Bronchial epithelial cell (primary cell): ENCODE measurements at regions not wholly inside any gene's neighbourhood (a gene's known extent, or its start where the extent isn't known, plus 50 kb on each side); places are given as distances from the start of the nearest gene placed in this dataset.

ENCODE experiments used
- DNase-seq: peaks from one replicate; pipeline ENCODE4 v3.0.0-alpha.2; 2010; ENCODE audit warnings: low read depth
- FAIRE-seq: peaks from 2 replicates; lab custom pipeline; 2011; peaks lifted over from hg19 to GRCh38; lab: Jason Lieb, UNC
- H3K27me3 ChIP-seq: 2 replicates; pipeline ENCODE4 v1.5.1; 2011; ENCODE audit warnings: low read length; ENCODE audit not compliant: control insufficient read depth, insufficient read depth
- H3K36me3 ChIP-seq: 2 replicates; pipeline ENCODE4 v1.5.1; 2011; ENCODE audit warnings: low read length; ENCODE audit not compliant: control insufficient read depth, insufficient read depth
- H3K4me3 ChIP-seq: 2 replicates; pipeline ENCODE4 v1.5.1; 2011; ENCODE audit warnings: mild to moderate bottlenecking, low read depth, low read length, control low read depth
- TF ChIP-seq, protein P1 (sequence below): IDR thresholded peaks from 2 replicates; pipeline ENCODE4 v1.5.1; 2011; ENCODE audit warnings: mild to moderate bottlenecking, moderate library complexity, low read length, control low read depth, inconsistent platforms; ENCODE audit not compliant: insufficient read depth, severe bottlenecking

GRCh38 chr6:153595903-153596302 is 443.1 kb upstream of the OPRM1 start:
- H3K4me3 ChIP-seq, result no peak overlapping the region
- DNase-seq, result peak; percentile 81
- TF ChIP-seq, protein P1, sequence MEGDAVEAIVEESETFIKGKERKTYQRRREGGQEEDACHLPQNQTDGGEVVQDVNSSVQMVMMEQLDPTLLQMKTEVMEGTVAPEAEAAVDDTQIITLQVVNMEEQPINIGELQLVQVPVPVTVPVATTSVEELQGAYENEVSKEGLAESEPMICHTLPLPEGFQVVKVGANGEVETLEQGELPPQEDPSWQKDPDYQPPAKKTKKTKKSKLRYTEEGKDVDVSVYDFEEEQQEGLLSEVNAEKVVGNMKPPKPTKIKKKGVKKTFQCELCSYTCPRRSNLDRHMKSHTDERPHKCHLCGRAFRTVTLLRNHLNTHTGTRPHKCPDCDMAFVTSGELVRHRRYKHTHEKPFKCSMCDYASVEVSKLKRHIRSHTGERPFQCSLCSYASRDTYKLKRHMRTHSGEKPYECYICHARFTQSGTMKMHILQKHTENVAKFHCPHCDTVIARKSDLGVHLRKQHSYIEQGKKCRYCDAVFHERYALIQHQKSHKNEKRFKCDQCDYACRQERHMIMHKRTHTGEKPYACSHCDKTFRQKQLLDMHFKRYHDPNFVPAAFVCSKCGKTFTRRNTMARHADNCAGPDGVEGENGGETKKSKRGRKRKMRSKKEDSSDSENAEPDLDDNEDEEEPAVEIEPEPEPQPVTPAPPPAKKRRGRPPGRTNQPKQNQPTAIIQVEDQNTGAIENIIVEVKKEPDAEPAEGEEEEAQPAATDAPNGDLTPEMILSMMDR, result no peak
- no peaks in the 10 kb centered on the region for H3K36me3 ChIP-seq
- no peak for FAIRE-seq
- no peaks in the 10 kb centered on the region for H3K27me3 ChIP-seq

DNA sequence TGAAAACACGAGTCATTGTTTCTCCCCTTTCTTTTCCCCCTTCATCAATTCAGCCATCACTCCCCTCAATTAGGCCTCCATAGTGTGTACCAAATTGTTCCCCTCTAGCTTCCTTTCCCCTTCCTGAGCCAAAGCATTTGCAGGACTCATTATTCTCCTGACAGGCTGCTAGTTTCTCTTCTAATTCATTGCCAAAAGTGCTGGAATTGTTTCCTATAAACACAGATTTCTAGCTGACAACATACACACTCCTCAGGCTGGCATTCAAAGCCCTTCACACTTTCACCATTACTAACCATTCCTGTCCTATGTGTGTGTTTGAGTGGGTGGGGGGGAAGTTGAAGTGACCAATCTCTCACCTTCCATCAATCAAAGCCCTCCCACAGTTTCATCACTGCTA is 444.2 kb upstream of the OPRM1 start:
- no peak for FAIRE-seq

DNA sequence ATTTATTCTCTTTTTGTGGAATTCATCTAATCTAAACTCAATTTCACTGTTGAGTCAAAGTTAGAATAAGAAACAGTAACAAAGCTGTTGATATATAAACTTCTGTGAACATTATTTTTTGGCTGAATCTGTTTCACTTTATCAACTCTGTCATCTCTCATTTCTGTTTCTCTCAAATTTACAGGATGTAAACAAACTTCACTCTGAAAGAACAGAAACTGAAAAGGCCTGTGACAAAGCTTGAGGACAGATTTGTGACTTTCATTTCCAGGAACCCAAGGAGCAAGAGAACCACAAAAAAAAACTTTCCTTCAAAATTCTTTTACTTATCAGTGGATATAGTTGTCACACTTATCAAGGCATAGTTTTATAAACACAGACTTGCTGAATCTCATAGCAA is 447.9 kb upstream of the OPRM1 start:
- no peaks in the 10 kb centered on the region for H3K36me3 ChIP-seq
- FAIRE-seq (no peak), DNase-seq (no peak)
- no peaks in the 10 kb centered on the region for H3K27me3 ChIP-seq
- H3K4me3 ChIP-seq, result no peak overlapping the region
- TF ChIP-seq, protein P1, result no peak

More for the DNA sequence above, 444.2 kb upstream of the OPRM1 start:
- H3K4me3 ChIP-seq, result no peak overlapping the region
- H3K36me3 ChIP-seq, result no peaks in the 10 kb centered on the region
- H3K27me3 ChIP-seq, result no peaks in the 10 kb centered on the region
- TF ChIP-seq, protein P1, result no peak
- DNase-seq, result no peak

DNA sequence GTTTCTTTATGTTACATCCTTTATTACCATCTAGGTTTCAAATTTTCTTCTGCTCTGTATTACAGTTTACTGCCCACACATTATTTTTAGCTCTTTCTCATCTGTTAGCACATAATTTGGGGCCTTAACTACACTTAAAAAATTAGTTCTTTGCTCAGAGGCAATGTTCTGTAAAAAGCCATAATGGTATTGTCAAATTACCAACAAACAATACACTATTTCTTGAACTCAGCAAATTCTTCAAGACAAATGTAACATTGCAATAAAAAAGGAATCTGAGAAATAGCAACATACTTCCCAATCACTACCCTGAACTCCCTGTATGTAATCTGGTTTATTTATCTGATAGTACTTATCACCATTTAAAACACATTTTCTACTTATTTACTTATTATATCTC is 448.6 kb upstream of the OPRM1 start:
- FAIRE-seq (no peak), DNase-seq (no peak)
- no peak overlapping the region for H3K4me3 ChIP-seq
- H3K27me3 ChIP-seq, result no peaks in the 10 kb centered on the region
- TF ChIP-seq, protein P1, result no peak
- no peaks in the 10 kb centered on the region for H3K36me3 ChIP-seq

- FAIRE-seq (no peak), DNase-seq (no peak)
- Histone ChIP-seq H3K27me3 (no peaks in the 10 kb centered on the region), H3K4me3 (no peak overlapping the region), H3K36me3 (no peaks in the 10 kb centered on the region)
- TF ChIP-seq, protein P1, result no peak
Measured at GRCh38 chr6:153588330-153588729, 450.7 kb upstream of the OPRM1 start.

- TF ChIP-seq, protein P1, result no peak
- DNase-seq (no peak), FAIRE-seq (no peak)
- Histone ChIP-seq H3K4me3 (no peak overlapping the region), H3K36me3 (no peaks in the 10 kb centered on the region), H3K27me3 (no peaks in the 10 kb centered on the region)
Measured at GRCh38 chr6:153583685-153584084, 452.6 kb upstream of the RGS17 start.
